ENCODE measurements at regions not wholly inside any gene's neighbourhood (a gene's known extent, or its start where the extent isn't known, plus 50 kb on each side); places are given as distances from the start of the nearest gene placed in this dataset.

DNA sequence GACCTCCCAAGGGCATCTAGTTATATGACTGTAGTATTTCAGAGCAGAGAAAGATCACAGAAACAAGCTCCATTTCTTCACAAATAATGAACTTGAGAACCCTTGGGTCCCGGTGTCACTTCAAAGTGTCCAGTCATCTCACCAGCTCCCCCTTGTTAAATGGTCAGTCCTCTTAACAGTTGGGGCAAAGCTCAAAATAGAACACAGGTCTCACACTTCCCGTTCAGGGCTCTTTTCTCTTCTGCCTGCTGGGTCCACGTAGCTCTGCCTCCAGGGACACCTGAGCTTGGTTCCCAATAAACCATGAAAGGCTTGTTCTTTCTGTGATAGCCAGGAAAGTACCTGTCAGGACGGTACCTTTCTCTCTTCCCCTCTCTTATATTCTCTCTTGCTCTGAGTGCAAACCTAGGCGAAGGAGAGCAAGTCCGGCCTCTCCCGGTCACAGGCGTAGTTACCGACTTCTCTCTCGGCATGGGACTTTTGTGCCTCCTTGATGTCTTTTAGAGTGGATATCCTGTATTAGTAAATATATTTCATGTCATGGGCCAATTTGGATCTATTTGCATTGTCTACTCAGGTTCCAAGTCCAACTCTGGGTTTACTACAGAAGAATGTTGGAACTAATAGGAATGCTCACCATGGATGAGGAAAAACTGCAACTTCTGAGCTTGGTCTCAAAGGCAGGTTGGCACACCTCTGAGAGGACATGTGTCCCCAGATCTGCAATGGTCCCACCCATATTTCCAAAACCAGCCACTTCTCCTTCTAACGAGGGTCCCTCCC lies 118.8 kb upstream of the PARP11 start:
- TF ChIP-seq, protein P1, sequence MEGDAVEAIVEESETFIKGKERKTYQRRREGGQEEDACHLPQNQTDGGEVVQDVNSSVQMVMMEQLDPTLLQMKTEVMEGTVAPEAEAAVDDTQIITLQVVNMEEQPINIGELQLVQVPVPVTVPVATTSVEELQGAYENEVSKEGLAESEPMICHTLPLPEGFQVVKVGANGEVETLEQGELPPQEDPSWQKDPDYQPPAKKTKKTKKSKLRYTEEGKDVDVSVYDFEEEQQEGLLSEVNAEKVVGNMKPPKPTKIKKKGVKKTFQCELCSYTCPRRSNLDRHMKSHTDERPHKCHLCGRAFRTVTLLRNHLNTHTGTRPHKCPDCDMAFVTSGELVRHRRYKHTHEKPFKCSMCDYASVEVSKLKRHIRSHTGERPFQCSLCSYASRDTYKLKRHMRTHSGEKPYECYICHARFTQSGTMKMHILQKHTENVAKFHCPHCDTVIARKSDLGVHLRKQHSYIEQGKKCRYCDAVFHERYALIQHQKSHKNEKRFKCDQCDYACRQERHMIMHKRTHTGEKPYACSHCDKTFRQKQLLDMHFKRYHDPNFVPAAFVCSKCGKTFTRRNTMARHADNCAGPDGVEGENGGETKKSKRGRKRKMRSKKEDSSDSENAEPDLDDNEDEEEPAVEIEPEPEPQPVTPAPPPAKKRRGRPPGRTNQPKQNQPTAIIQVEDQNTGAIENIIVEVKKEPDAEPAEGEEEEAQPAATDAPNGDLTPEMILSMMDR (IDR thresholded peaks at IDR 0.05 in 2 of 3, conservative IDR thresholded peaks at IDR 0.05 in 1 of 3; ENCODE audit: borderline replicate concordance in 1 of 3, insufficient read depth in 1 of 3, low read depth in 2 of 3, low read length in 2 of 3), result no peak
- TF ChIP-seq, protein P2, sequence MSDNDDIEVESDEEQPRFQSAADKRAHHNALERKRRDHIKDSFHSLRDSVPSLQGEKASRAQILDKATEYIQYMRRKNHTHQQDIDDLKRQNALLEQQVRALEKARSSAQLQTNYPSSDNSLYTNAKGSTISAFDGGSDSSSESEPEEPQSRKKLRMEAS (IDR thresholded peaks at IDR 0.05), result no peak
- TF ChIP-seq POLR2A (IDR thresholded peaks at IDR 0.05; ENCODE audit: borderline replicate concordance, extremely low read depth, insufficient read depth, insufficient read length), result no peak
- no peak for TF ChIP-seq ZFX (IDR thresholded peaks at IDR 0.05)
- no peak for TF ChIP-seq RAD21 (IDR thresholded peaks at IDR 0.05; ENCODE audit: low read depth)
- TF ChIP-seq JUND (IDR thresholded peaks at IDR 0.05), result no peak
- TF ChIP-seq POLR2AphosphoS5 (IDR thresholded peaks at IDR 0.05; ENCODE audit: low read depth, low read length), result no peak
- TF ChIP-seq ELF1 (IDR thresholded peaks at IDR 0.05; ENCODE audit: borderline replicate concordance, low read depth), result no peak
- no peak for TF ChIP-seq EGR1 (IDR thresholded peaks at IDR 0.05; ENCODE audit: low read depth)
- no peak for TF ChIP-seq YY1 (IDR thresholded peaks at IDR 0.05; ENCODE audit: extremely low read depth, insufficient replicate concordance, low read depth, low read length)
- TF ChIP-seq, protein P3, sequence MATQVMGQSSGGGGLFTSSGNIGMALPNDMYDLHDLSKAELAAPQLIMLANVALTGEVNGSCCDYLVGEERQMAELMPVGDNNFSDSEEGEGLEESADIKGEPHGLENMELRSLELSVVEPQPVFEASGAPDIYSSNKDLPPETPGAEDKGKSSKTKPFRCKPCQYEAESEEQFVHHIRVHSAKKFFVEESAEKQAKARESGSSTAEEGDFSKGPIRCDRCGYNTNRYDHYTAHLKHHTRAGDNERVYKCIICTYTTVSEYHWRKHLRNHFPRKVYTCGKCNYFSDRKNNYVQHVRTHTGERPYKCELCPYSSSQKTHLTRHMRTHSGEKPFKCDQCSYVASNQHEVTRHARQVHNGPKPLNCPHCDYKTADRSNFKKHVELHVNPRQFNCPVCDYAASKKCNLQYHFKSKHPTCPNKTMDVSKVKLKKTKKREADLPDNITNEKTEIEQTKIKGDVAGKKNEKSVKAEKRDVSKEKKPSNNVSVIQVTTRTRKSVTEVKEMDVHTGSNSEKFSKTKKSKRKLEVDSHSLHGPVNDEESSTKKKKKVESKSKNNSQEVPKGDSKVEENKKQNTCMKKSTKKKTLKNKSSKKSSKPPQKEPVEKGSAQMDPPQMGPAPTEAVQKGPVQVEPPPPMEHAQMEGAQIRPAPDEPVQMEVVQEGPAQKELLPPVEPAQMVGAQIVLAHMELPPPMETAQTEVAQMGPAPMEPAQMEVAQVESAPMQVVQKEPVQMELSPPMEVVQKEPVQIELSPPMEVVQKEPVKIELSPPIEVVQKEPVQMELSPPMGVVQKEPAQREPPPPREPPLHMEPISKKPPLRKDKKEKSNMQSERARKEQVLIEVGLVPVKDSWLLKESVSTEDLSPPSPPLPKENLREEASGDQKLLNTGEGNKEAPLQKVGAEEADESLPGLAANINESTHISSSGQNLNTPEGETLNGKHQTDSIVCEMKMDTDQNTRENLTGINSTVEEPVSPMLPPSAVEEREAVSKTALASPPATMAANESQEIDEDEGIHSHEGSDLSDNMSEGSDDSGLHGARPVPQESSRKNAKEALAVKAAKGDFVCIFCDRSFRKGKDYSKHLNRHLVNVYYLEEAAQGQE (IDR thresholded peaks at IDR 0.05; ENCODE audit: low read depth), result no peak
- no peak for TF ChIP-seq SP1 (IDR thresholded peaks at IDR 0.05; ENCODE audit: low read depth)
- TF ChIP-seq SRF (IDR thresholded peaks at IDR 0.05; ENCODE audit: low read depth), result no peak
- no peak for TF ChIP-seq SIN3A (IDR thresholded peaks at IDR 0.05; ENCODE audit: low read depth)

Measured in HCT116 (cell line).